Stimulated activated CD4-positive, alpha-beta T cell treated with anti-CD3 and anti-CD28 coated beads, TNF-alpha, amount 100 ng/mL, for 24 hours (primary cell): ENCODE measurements at regions not wholly inside any gene's neighbourhood (a gene's known extent, or its start where the extent isn't known, plus 50 kb on each side); places are given as distances from the start of the nearest gene placed in this dataset.

ENCODE experiments used
- DNase-seq, 3 experiments: peaks; one replicate each; pipeline ENCODE4 v3.0.0-alpha.2; 2020; ENCODE audit warnings: low read depth in 3 of 3

DNA sequence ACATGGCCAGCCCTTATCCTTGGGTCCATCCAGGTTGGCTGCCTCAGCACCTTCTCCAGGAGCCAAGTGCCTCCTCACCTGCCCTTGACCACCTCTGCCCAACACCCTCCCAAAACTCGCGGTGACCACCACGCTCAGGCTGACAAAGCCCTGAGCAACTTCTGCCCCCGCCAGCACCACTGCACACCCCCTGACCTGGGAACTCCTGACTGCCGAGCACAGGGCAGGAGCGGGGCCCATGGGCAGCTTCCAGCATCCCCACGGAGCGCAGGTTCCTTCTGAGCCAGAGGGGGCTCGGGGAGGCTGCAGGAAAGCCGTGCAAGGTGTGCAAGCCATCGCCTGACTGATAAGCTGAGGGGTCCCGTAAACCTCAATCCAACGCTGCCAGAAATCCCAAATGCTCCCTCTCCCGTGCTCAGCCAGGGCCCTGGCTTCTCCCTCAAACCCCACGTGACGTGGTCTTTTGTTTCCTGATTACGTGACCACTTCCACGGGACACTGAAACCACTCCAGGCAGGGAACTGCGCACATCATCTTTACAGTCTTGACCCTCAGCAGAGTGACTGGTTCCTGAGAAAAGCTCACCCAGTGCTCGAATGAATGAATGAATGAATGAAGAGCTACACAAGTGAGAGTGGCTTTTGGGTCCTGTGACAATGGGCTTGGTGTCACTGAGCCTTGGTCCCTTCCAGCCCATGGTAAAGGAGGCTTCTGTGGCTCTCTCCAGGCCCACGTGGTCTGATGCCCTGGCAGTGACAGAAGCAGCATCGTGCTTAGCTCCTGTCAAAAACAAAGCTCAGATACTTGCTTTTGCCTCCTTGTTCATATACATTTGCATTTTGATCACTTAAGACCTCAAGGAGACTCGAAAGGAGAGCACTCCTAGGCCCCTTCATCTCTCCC is 249.8 kb upstream of the PPP2R2D start:
- no peak for DNase-seq

DNA sequence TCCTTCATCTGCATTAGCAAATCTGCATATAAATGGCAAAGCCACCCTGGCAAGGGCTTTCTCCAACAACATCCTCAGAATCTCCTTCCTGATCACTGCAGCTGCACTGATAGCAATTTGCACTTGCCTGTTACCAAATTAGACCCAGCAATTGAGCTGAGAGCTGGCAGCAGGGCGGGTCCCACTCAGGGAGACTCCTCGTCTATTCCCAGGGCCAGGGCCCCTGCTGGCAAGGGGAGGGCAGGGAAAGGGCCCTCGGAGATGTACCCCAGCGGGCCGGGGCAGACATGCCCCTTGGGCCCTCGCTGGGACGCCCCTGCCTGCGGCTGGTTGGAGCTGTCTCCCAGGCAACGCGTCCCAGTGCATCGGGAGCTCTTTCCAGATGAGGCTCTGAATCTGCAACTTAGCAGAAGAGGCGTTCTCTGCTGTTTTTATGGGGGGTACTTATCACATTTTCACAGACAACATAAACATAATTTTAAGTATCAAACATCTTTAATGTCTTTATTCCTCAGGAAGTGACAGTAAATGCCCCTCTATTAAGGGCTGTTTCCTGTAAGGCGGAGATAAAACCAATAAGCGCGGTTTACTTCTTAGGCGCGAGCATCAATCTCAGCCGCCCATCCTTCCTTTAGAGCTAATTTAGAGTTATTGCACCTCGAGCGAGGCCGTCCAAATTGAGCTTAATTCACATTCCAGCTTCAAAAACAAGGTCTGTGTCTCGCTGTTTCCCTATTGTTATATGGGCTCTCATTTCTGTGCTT is 249.0 kb upstream of the PPP2R2D start:
- no peak for DNase-seq

DNA sequence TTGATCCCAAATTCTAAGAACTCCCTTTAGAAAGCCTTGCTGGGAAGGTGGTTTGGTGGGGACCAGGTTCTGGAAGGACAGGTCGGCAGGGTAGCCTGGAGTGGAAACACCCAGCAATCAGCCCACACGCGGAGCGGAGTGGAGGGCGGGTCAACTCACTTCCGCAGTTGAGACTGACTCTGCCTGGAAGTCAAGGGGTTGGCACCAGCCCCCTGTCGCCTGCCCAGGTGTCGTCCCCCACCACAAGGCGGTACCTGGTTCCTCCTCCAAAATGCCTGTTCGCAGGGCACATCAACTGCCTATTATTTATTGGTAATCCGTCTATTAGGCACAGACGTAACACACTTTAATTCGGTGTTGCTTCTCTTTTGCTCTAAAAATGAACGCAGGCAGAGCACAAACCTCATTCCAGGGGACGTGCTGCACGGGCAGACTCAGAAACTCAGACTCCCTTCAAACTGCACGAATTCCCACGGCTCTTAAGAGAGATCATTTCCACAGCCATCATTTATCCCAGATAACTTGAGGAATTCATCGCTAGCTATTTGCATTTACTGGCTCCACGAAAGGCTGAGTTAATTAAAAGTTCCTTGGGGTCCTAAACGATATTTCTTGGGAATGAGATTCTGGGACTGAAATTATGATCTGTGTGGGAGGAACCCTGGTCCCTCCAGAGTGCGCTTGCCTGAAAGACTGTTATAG is 248.2 kb upstream of the PPP2R2D start:
- no peak for DNase-seq

DNA sequence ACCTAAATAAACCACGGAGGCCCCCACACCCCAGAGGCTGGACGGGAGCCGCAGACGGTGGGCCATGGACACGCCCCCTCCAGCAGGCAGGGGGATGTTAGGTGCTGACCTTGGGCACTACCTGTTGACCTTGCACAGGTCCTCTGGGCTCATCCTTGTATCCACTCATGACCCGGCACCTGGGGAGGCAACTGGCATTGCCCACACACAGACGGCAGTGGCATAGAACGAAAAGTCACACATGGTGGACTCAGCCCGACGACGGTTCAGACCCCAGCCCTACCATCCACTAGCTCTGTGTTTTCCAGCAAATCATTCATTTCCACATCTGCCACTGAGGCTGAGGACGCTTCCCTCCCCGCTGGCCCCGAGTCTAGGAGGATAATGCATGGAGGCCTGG is 247.7 kb upstream of the PPP2R2D start:
- no peak for DNase-seq

DNA sequence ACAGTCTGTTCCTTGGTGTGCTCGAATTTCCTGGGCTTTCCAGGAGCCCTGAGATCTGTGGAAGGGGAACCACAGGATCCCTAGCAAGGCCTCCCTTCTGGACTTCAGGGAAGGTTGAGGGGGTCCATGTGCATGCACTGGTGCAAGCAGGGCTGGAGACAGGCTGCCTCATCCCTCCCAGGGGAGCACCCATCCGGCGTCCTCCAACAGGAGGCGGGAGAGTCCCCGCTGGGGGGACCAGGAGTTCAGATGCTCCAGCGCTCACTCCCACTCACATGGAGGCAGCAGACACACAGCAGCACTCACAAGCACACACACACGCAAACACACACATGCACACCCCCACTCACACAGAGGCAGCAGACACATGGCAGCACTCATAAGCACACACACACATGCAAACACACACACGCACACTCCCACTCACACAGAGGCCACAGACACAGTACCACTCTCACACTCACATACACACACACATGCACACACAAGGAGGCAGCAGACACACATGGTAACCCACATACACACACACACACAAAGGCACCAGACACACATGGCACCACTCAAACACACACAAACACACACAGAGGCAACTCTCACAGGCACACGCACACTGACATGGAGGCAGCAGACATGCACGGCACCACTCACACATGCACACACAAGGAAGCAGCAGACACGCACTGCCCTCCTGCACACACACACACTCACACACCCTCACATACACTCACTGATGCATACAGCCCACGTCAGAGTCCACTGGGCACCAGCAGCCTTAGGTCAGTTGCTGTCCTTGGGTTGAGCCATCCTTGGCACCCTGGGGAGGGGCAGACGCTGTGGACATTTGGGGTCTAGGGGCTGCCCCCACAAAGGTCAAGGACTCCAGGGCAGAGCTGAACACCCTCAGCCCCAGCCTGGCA is 247.0 kb upstream of the PPP2R2D start:
- DNase-seq = no peak

DNA sequence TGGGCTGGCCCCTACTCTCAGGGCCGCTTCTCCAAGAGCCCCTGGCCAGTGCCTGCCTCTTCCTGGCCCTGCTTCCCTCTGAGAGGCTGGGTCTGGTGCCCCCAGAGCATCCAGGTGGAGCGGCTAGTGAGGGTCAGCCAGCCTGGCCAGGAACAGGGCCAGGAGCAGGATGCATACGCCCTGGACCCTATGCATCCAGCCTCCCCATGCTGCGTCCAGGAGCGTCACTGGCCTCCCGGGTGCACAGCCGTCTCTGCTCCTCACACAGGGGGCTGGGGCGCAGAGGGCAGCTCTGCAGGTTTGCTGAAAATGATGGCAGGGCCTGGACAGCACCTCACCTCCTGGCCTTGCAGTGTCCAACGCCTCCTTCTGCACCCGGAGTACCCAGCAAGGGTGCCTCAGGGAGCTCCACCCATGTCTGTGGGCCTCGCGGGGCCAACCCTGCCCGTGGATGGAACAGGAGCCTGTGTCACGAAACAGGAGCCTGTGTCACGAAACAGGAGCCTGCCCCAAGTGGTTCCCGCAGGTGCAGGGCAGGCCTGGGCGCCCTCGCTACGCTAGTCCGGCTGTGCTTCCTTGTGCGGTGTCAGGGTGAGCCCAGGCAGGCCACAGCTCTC is 246.2 kb upstream of the PPP2R2D start:
- no peak for DNase-seq

DNA sequence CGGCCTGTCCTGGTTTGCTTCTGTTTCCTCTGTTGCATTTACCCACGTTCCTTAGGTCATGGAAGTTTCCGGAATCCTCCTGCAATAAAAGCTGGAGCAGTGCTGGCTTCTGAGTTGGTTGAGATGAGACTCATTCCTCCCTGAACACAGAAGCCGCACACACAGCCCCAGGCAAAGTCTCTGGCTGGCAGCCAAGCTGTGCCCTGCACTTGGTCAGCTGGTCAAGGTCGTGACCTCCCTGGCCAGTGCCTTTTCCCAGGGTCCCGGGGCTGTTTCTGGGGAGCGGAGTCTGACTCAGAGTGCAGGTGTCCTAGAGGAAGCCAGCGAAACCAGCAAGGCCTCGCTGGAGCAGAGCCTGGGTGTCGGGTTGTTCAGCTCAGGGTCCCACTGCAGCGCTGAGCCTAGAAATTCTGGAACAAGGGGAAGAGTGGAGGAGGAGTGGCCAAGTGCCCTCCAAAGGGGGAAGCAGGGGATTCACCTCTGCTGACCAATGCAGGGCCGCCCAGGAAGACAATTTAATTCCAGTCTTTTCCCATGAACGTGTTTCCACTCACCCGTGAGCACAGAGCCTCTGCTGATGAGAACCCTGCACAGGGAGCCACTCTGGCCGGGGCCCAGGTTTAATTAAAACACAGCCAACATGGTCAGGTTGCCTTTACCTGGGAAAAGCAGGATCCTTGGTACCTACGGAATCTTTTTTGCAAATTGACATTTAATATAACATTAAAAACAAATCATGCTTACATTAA is 245.5 kb upstream of the PPP2R2D start:
- no peak for DNase-seq

DNA sequence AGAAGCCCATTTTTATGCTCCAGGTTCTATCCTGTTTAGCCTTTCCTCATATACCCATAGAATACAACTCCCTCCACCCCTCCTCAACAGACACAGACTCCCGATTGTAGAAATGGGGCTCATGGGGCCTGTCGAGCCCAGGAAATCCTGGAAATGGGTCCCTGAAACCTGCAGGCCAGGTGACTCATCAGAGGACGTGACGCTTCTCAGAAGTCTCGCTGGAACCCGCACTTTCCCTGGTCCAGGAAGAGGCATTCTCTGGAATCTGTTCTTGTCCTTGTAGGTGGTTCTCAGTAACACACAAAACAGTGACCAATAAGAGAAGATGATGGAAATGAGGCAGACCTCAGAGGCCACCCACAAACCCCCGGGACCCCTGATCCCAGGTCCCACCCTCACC is 244.8 kb upstream of the PPP2R2D start:
- DNase-seq = no peak

DNA sequence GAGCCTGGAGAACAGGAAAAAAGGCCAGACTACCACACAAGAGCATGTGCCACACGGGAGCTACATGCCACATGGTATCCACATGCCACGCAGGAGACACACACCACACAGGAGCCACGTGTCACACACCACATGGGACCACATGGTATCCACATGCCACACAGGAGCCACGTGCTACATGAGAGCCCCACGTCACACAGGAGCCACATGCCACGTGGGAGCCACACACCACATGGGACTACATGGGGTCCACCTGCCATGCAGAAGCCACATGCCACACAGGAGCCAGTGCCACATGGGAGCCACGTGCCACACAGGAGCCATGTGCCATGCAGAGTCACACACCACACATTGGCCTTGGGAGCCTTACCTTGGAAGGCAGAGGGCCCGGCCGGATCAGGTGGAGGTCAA is 244.4 kb upstream of the PPP2R2D start:
- DNase-seq = no peak

DNA sequence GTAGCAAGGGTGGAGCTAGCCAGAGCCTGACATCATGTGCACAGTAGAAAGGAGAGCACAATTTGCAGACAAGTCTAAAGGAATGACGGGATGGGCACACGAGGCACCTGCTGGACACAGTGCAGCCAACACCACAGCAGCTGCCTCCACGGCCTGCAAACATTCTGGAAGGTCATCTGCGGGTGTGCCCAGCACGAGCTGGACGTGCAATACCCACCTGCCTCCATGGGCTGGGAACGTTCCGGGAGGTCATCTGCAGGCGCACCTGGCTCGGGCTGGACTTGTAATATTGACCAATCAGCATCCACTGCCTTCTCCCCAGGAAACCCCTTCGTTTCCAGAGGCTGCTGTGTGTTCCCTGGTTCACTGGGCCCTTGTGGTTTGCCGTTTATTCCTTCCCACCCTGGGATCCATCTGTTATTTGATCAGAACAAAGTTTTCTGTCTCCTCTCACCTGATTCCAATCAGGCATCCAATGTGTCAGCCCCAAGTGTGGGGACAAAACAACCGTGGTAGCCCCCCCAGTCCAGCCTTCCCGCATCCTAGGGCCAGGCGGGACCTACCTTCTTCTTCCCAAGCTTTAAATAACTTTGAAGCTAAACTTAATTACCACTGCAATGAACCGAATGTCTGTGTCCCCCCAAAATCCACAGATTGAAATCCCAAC is 243.4 kb upstream of the PPP2R2D start:
- DNase-seq = no peak

DNA sequence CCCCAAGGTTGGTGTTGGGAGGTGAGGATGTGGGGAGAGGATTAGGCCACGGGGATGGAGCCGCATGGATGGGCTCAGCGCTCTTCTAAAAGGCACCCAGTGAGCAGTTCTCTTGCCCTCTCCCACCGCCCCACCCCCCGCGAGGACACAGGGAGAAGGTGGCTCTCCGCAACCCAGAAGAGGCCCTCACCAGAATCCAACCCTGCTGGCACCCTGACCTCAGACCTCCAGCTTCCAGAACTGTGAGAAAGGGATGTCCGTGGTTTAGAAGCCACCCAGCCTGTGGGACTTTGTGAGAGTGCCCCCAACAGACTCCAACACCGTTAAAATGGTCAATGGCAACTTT is 242.8 kb upstream of the PPP2R2D start:
- no peak for DNase-seq

DNA sequence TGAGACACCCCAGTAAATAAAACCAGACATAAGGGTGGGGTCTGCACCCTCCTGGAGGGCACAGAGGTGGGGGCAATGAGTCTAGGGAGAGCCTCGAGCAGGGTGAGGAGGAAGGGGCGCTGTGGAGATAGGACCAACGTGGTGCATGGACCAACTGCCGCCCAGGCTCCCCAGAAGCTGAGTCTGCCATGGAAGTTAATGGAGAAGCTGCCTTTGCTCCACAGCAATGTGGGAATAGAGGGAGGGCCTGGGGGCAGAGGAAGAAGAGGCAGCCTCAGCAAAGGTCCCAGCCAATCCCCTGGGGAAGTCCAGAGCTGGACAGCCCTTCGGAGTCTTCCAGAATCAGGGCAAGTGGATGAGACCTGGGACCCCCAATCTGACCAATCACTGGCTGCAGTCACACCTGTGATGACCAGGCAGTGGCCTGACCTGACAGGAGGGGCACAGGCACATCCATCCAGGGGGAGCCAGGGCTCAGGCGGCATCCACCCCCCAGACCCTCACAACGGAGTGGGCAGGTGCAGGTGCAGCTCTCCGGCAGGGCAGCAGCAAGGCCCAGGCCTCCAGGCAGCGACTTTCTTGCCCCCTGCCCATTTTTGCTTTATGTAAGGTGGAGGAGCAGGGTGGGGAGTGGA is 242.2 kb upstream of the PPP2R2D start:
- no peak for DNase-seq

DNA sequence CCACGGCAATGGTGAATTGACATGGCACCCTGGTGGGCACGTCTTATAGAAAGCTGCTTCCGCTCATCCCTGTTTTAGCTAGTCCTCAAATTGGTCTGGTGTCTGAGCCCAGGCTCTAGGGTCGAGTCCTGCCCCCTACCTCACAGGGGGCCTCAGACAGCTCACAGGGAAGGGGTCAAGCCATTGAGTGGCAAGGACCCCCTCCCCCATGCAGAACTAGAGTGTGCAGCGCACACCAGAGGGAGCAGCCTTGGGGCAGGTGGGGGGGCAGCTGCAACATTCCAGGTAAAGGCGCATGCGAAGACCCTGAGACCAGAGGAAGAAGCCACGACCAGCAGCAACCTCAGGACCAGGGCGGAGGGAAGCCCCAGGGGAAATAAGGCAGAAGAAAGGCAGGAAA is 240.4 kb upstream of the PPP2R2D start:
- DNase-seq = no peak

DNA sequence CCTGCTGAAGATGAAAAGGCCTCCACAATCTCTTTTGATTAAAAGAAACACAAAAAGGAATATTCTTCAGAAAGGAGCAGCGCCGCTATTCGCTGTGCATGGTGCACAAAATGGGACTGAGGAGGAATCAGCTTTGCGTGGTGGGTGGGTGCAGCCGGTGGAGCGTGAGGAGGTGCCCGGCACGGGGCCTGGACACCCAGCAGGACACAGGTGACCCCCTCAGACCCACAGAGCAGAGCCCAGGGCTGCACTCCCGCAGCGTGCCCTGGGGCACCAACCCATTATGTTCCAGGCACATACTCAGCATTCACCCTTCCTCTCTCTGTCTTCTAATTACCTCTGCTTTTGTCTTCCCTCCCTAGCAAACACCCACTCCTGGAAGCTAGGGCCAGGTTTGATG is 238.0 kb upstream of the PPP2R2D start:
- DNase-seq = no peak

DNA sequence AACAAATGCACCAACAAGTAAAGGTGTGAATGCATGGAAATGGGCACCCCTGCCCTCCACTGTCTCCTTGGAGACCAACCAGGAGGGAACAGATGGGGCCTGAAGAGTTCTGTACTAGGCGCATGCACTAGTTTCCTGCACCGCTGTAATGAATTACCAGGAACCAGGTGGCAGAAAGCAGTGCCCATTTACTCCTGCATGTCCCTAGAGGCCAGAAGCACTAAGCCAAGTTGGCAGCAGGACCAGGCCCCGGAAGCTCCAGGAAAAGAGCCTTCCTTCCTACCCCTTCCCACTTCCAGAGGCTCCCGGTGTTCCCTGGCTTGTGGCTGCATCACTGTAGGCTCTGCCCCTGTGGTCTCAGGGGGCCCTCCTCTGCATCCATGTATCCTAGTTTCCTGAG is 237.5 kb upstream of the PPP2R2D start:
- DNase-seq = no peak

DNA sequence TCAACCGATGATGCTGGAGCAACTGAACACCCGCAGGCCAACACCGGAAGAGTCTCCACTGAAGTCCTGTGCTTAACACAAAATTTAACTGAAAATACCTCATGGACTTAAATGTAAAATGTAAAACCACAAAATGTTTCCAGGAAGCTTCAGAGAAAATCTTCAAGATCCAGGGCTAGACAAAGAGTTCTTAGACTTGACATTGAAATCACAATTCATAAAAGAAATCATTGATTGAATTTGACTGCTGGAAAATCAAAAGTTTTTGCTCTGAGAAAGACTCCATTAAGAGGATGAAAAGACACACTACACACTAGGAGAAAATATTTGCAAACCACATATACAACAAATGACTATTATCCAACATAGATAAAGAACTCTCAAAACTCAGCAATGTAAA is 234.7 kb upstream of the PPP2R2D start:
- DNase-seq = no peak

DNA sequence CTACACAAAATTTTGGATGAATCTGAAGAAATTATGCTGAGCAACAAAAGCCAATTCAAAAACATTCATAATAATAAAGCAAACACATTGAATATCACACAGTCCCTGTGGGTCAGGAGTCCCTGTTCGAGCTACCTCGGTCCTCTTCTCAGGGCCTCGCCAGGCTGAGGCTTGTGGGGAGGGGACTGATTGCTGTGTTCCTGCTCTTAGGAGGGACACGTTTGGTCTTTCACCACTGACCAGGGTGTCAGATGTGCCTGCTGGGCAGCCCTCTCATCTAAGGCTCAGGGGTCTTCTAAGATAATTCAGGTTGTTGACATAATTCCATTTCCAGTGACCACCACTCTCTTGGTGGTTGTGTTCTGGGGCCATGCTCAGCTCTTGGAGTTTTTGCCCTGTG is 233.8 kb upstream of the PPP2R2D start:
- no peak for DNase-seq

DNA sequence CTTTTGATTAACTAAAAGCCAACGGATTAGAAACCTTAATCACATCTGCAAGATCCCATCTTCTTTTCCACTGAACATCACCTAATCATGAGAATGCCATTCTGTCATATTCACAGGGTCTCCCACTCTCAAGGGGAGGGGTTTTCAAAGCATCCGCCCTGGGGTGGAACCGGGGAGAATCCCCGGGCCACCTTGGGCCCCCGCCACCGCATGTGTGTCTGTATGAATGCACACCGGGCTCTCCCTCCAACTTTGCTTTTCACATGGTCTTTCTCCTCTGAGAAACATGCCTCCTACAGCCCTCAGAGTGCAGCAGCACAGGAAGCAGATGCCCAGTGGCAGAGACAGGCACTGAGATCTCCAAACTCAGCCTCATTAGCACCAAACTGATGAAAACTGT is 233.2 kb upstream of the PPP2R2D start:
- DNase-seq = no peak

DNA sequence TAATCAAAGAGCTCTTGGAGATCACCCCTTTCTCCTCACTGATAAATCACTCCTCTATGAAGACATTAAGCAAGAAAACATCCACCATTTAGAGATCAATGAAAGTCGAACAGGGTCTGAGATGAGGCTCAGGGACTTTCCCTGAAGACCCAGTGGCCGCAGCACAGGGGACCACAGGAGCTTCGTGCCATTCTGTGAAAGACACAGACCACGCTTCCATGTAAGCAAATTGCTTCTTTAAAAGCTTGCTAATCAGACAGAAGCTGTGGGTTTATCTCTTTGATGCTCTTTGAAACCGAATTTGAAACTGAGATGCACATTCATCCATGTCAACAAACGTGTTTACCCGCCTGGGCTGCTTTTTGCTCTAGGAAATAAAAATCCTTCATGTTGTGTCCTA is 231.9 kb upstream of the PPP2R2D start:
- DNase-seq = no peak
